K562 (cell line): ENCODE measurements at regions not wholly inside any gene's neighbourhood (a gene's known extent, or its start where the extent isn't known, plus 50 kb on each side); places are given as distances from the start of the nearest gene placed in this dataset.

ENCODE experiments used
- ATAC-seq: fragments of 200-7000 bp; cut with Tn5 transposase; 3 replicates; pipeline ENCODE4 v1.9.1; 2020; ENCODE audit warnings: moderate library complexity
- BruUV-seq: library from RNA; stranded (reverse); fragments of 400-500 nt; replicated peaks from 2 replicates; lab custom pipeline; 2021; lab: Mats Ljungman, UMichigan
- CTCF ChIA-PET: fragments of 300-600 bp; formaldehyde crosslinking; extraction: SDS; loops from one replicate; lab custom pipeline; 2021; ENCODE audit warnings: low intra/inter-chr PET ratio; lab: Yijun Ruan, JAX
- POLR2A ChIA-PET: fragments of 300-600, 350-650 bp; sonication (Branson Sonifier 250); formaldehyde crosslinking; extraction: SDS; loops from one replicate; lab custom pipeline; 2021; ENCODE audit warnings: antibody characterized with exemption, inconsistent platforms; lab: Yijun Ruan, JAX
- DNase-seq, 4 experiments: peaks; one replicate each; pipeline versions ENCODE4 v3.0.0 to v3.0.0-alpha.2; 2011 to 2018; ENCODE audit warnings: low spot score in 3 of 4, mixed read lengths in 3 of 4; ENCODE audit errors: extremely low read depth in 1 of 4
- FAIRE-seq: peaks from 2 replicates; lab custom pipeline; 2011; peaks lifted over from hg19 to GRCh38; lab: Jason Lieb, UNC
- H2AFZ ChIP-seq: 2 replicates; pipeline ENCODE4 v1.6.0; 2011; ENCODE audit warnings: low read depth, low read length, control low read depth, inconsistent platforms
- H3K27ac ChIP-seq: fragments of 200-600 bp; 3 replicates; pipeline ENCODE4 v1.8.0; 2011; ENCODE audit warnings: low read depth, mild to moderate bottlenecking, control low read depth, inconsistent platforms, low read length, moderate library complexity, mixed read lengths; ENCODE audit errors: extremely low read depth
- H3K27me3 ChIP-seq, 2 experiments: fragments of 300-600 bp in 1 of 2; 2 replicates in 1 of 2; 3 replicates in 1 of 2; pipeline versions ENCODE4 v1.6.0 to v1.8.0; 2011; ENCODE audit warnings: inconsistent platforms in 2 of 2, low read length in 2 of 2, mild to moderate bottlenecking in 1 of 2, mixed read lengths in 1 of 2, moderate library complexity in 1 of 2; ENCODE audit not compliant: control insufficient read depth in 2 of 2, insufficient read depth in 2 of 2
- H3K36me3 ChIP-seq: fragments of 300-600 bp; 3 replicates; pipeline ENCODE4 v1.8.0; 2011; ENCODE audit warnings: mild to moderate bottlenecking, low read length, inconsistent platforms; ENCODE audit not compliant: control insufficient read depth, insufficient read depth
- H3K4me1 ChIP-seq, 2 experiments: fragments of 200-600 bp in 1 of 2; replicated peaks in 1 of 2; 2 replicates in 1 of 2; 3 replicates in 1 of 2; pipeline versions ENCODE4 v1.5.1 to v1.8.0; 2011; ENCODE audit warnings: inconsistent platforms in 2 of 2, low read length in 2 of 2, mild to moderate bottlenecking in 1 of 2, mixed read lengths in 1 of 2, moderate library complexity in 1 of 2; ENCODE audit not compliant: control insufficient read depth in 2 of 2, insufficient read depth in 2 of 2
- H3K4me2 ChIP-seq: 2 replicates; pipeline ENCODE4 v1.6.1; 2011; ENCODE audit warnings: low read length, control low read depth, inconsistent platforms, mixed read lengths; ENCODE audit not compliant: insufficient read depth
- H3K4me3 ChIP-seq: fragments of 200-600 bp; sonication (generic), shearing (Covaris generic); 2 replicates; pipeline ENCODE4 v1.5.1; 2016; ENCODE audit warnings: control low read depth, inconsistent platforms
- H3K79me2 ChIP-seq: fragments of 200-600 bp; 3 replicates; pipeline ENCODE4 v1.8.0; 2011; ENCODE audit warnings: low read length, inconsistent platforms; ENCODE audit not compliant: control insufficient read depth, insufficient read depth
- H3K9ac ChIP-seq, 2 experiments: 2 replicates each; pipeline versions ENCODE4 v1.6.0 to v1.6.1; 2011; ENCODE audit warnings: low read depth in 2 of 2, low read length in 2 of 2, control low read depth in 1 of 2, inconsistent platforms in 1 of 2, mild to moderate bottlenecking in 1 of 2, mixed read lengths in 1 of 2; ENCODE audit not compliant: insufficient read depth in 1 of 2
- H3K9me1 ChIP-seq: one replicate; pipeline ENCODE4 v1.6.0; 2011; ENCODE audit warnings: inconsistent platforms, mild to moderate bottlenecking, low read length, moderate library complexity; ENCODE audit not compliant: control insufficient read depth, insufficient read depth
- H3K9me3 ChIP-seq: replicated peaks from 2 replicates; pipeline ENCODE4 v1.5.1; 2011; ENCODE audit warnings: low read depth, low read length, inconsistent platforms; ENCODE audit not compliant: control insufficient read depth, insufficient read depth
- H4K20me1 ChIP-seq: replicated peaks from 2 replicates; pipeline ENCODE4 v1.6.1; 2011; ENCODE audit warnings: low read length, inconsistent platforms, mixed read lengths; ENCODE audit not compliant: control insufficient read depth, insufficient read depth
- ATF2 ChIP-seq: sonication (generic); formaldehyde crosslinking; IDR thresholded peaks from 2 replicates; pipeline ENCODE4 v1.8.1; 2022; ENCODE audit warnings: missing genetic modification reagents
- ERF ChIP-seq: fragments of 450-650 bp; formaldehyde crosslinking; IDR thresholded peaks from 2 replicates; pipeline ENCODE4 v1.4.0; 2020; ENCODE audit warnings: mild to moderate bottlenecking, mixed read lengths
- ILF3 ChIP-seq: fragments of 450-650 bp; IDR thresholded peaks from 2 replicates; pipeline ENCODE4 v1.6.1; 2018; ENCODE audit warnings: antibody characterized with exemption, mild to moderate bottlenecking, moderate library complexity, borderline replicate concordance
- MYNN ChIP-seq, 2 experiments: sonication (generic); formaldehyde crosslinking in 1 of 2; IDR thresholded peaks; 2 replicates each; pipeline versions ENCODE4 v1.5.0 to v1.6.1; 2016 to 2020; ENCODE audit warnings: antibody characterized with exemption in 1 of 2, missing genetic modification reagents in 1 of 2
- NFIC ChIP-seq: fragments of 450-650 bp; IDR thresholded peaks from 2 replicates; pipeline ENCODE4 v1.6.1; 2017; ENCODE audit warnings: mild to moderate bottlenecking, inconsistent platforms
- PHF21A ChIP-seq: fragments of 450-650 bp; IDR thresholded peaks from 2 replicates; pipeline ENCODE4 v1.6.1; 2017; ENCODE audit warnings: low read depth, borderline replicate concordance
- STAG1 ChIP-seq: sonication (generic); formaldehyde crosslinking; IDR thresholded peaks from 2 replicates; pipeline ENCODE4 v1.5.0; 2020; ENCODE audit warnings: missing genetic modification reagents, borderline replicate concordance
- ZNF280B ChIP-seq: fragments of 250-450 bp; sonication (Bioruptor Pico); IDR thresholded peaks from 2 replicates; pipeline ENCODE4 v1.5.1; 2021; ENCODE audit warnings: mild to moderate bottlenecking
- ZNF511 ChIP-seq: sonication (generic); formaldehyde crosslinking; IDR thresholded peaks from 2 replicates; pipeline ENCODE4 v1.8.0; 2022; ENCODE audit warnings: mild to moderate bottlenecking, missing genetic modification reagents
- WGBS: fragments of 100-300 bp; shearing (Covaris generic); methylation state at CpG from one replicate; pipeline ENCODE4 v1.1.6; 2016; ENCODE audit warnings: low coverage, mixed read lengths; ENCODE audit not compliant: insufficient coverage; ENCODE audit errors: missing lambda C conversion rate; 5-methylcytosine and 5-hydroxymethylcytosine counted together
- in situ Hi-C: fragments of 300-500 bp; cut with MboI; formaldehyde crosslinking; loops from 4 replicates; pipeline ENCODE4 v1.15.0; 2018; ENCODE audit warnings: inconsistent platforms, mixed read lengths
- intact Hi-C: fragments of 100-400 bp; cut with micrococcal nuclease; formaldehyde crosslinking; loops from 2 replicates; pipeline ENCODE4 v1.14.2; 2022

GRCh38 chr18:43936176-43936575, 658.9 kb upstream of the SYT4 start:
- 0% methylated on average over 4 of the region's 4 CpGs for WGBS

GRCh38 chr18:43949291-43949690, 672.0 kb upstream of the SYT4 start:
- no peaks in the 10 kb centered on the region for H3K4me1 ChIP-seq
- no peak overlapping the region for H3K27ac ChIP-seq
- H3K9ac ChIP-seq: no peak overlapping the region
- ATAC-seq: no peak
- no peaks in the 10 kb centered on the region for H3K27me3 ChIP-seq
- BruUV-seq: no TSS peak
- H4K20me1 ChIP-seq: no peaks in the 10 kb centered on the region
- DNase-seq: no peak
- H3K9me3 ChIP-seq: no peaks in the 10 kb centered on the region
- no peak overlapping the region for H3K4me3 ChIP-seq
- intact Hi-C loops: no loop called here
- H2AFZ ChIP-seq: no peak overlapping the region
- ChIA-PET POLR2A (no interaction called here), CTCF (no interaction called here)
- no peak overlapping the region for H3K4me2 ChIP-seq
- no peak for FAIRE-seq
- H3K36me3 ChIP-seq: no peaks in the 10 kb centered on the region
- WGBS: 0% methylated on average over 2 of the region's 2 CpGs
- in situ Hi-C loops: no loop called here
- H3K79me2 ChIP-seq: no peaks in the 10 kb centered on the region
- no peaks in the 10 kb centered on the region for H3K9me1 ChIP-seq
- no peak for TF ChIP-seq STAG1 (CRISPR knock-in tag)
- TF ChIP-seq ZNF280B (CRISPR knock-in tag): no peak
- TF ChIP-seq ZNF511 (CRISPR knock-in tag): no peak
- no peak for TF ChIP-seq PHF21A
- TF ChIP-seq NFIC: no peak
- no peak for TF ChIP-seq ERF

More at GRCh38 chr18:43936176-43936575, 658.9 kb upstream of the SYT4 start:
- DNase-seq (no peak), ATAC-seq (no peak), FAIRE-seq (no peak)
- Histone ChIP-seq H3K4me1 (no peaks in the 10 kb centered on the region), H3K79me2 (no peaks in the 10 kb centered on the region), H3K36me3 (no peaks in the 10 kb centered on the region), H3K27me3 (no peaks in the 10 kb centered on the region), H3K9me1 (no peaks in the 10 kb centered on the region), H3K4me3 (no peak overlapping the region), H3K27ac (no peak overlapping the region), H2AFZ (no peak overlapping the region), H3K4me2 (no peak overlapping the region), H3K9ac (no peak overlapping the region), H4K20me1 (no peaks in the 10 kb centered on the region), H3K9me3 (no peaks in the 10 kb centered on the region)
- no peak for TF ChIP-seq MYNN (IDR thresholded peaks at IDR 0.05)
- no peak for TF ChIP-seq MYNN (CRISPR knock-in tag; IDR thresholded peaks at IDR 0.05)
- no peak for TF ChIP-seq ILF3
- no peak for TF ChIP-seq ATF2 (CRISPR knock-in tag)
- in situ Hi-C loops (no loop called here), intact Hi-C loops (no loop called here)
- ChIA-PET CTCF (no interaction called here), POLR2A (no interaction called here)
- BruUV-seq: no TSS peak
